ENCODE measurements at regions not wholly inside any gene's neighbourhood (a gene's known extent, or its start where the extent isn't known, plus 50 kb on each side); places are given as distances from the start of the nearest gene placed in this dataset.

DNA sequence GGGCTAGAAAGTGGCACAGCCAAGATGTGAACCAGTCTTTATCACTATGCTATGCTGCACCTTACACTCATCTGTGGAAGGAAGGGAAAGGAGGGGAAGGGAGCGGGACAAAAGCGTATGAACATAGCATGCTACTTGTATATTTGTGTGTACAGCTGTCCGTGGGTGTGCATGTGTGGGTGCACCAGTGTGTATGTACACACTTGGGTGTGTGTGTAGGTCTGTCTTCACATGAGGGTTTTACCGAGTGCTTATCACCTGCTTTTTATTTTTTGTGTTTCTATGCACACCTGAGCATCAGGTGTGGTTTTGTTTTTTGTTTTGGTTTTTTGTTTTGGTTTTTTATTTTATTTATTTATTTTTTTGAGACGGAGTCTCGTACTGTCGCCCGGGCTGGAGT lies 255.7 kb downstream of the RRAGC start:
- TF ChIP-seq, protein P1, sequence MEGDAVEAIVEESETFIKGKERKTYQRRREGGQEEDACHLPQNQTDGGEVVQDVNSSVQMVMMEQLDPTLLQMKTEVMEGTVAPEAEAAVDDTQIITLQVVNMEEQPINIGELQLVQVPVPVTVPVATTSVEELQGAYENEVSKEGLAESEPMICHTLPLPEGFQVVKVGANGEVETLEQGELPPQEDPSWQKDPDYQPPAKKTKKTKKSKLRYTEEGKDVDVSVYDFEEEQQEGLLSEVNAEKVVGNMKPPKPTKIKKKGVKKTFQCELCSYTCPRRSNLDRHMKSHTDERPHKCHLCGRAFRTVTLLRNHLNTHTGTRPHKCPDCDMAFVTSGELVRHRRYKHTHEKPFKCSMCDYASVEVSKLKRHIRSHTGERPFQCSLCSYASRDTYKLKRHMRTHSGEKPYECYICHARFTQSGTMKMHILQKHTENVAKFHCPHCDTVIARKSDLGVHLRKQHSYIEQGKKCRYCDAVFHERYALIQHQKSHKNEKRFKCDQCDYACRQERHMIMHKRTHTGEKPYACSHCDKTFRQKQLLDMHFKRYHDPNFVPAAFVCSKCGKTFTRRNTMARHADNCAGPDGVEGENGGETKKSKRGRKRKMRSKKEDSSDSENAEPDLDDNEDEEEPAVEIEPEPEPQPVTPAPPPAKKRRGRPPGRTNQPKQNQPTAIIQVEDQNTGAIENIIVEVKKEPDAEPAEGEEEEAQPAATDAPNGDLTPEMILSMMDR (conservative IDR thresholded peaks at IDR 0.05): no peak
- TF ChIP-seq ZFX (IDR thresholded peaks at IDR 0.05): no peak
